NB4 (cell line): ENCODE measurements at regions not wholly inside any gene's neighbourhood (a gene's known extent, or its start where the extent isn't known, plus 50 kb on each side); places are given as distances from the start of the nearest gene placed in this dataset.

ENCODE experiments used
- POLR2A ChIP-seq: IDR thresholded peaks from 2 replicates; pipeline ENCODE4 v1.6.1; 2011; ENCODE audit warnings: mild to moderate bottlenecking; ENCODE audit not compliant: insufficient read length; ENCODE audit errors: extremely low read depth
- TF ChIP-seq, protein P1 (sequence below): IDR thresholded peaks from one replicate; pipeline ENCODE4 v1.5.1; 2012; ENCODE audit warnings: low read depth, low read length

DNA sequence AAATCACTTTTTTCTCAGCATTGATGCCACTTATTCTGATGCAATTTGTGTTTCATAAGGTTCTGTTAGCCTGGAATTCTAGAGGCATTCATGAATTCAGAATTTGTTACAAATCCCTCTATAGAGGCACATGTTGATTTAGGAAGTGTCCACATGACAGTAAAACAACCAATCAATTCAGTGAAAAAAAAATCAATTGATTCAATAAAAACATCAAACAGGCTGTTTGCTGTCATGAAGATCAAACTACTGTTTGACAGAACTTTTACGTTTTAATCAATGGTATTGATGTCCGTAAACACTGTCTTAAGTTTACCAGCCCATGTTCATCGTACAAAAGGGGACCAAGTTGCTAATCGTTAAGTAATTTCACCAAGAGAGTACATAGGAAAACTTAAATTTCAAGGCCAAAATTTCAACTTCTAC, 261.5 kb downstream of the FIGN start:
- TF ChIP-seq, protein P1, sequence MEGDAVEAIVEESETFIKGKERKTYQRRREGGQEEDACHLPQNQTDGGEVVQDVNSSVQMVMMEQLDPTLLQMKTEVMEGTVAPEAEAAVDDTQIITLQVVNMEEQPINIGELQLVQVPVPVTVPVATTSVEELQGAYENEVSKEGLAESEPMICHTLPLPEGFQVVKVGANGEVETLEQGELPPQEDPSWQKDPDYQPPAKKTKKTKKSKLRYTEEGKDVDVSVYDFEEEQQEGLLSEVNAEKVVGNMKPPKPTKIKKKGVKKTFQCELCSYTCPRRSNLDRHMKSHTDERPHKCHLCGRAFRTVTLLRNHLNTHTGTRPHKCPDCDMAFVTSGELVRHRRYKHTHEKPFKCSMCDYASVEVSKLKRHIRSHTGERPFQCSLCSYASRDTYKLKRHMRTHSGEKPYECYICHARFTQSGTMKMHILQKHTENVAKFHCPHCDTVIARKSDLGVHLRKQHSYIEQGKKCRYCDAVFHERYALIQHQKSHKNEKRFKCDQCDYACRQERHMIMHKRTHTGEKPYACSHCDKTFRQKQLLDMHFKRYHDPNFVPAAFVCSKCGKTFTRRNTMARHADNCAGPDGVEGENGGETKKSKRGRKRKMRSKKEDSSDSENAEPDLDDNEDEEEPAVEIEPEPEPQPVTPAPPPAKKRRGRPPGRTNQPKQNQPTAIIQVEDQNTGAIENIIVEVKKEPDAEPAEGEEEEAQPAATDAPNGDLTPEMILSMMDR, result no peak
- no peak for TF ChIP-seq POLR2A
